Astrocyte (in vitro differentiated cells and primary cell): ENCODE measurements at regions not wholly inside any gene's neighbourhood (a gene's known extent, or its start where the extent isn't known, plus 50 kb on each side); places are given as distances from the start of the nearest gene placed in this dataset.
A peak's percentile ranks its signal among the peaks of the same experiment; 100 is the strongest.

ENCODE experiments used
- DNase-seq: peaks from one replicate; pipeline ENCODE4 v3.0.0-alpha.2; 2010; ENCODE audit warnings: low read depth
- FAIRE-seq: peaks from 2 replicates; lab custom pipeline; 2011; peaks lifted over from hg19 to GRCh38; lab: Jason Lieb, UNC
- H2AFZ ChIP-seq: 2 replicates; pipeline ENCODE4 v1.6.0; 2012; ENCODE audit warnings: low read depth, low read length, inconsistent platforms
- H3K27ac ChIP-seq: 2 replicates; pipeline ENCODE4 v1.5.1; 2011; ENCODE audit warnings: low read depth, low read length, inconsistent platforms
- H3K27me3 ChIP-seq: 2 replicates; pipeline ENCODE4 v1.6.0; 2011; ENCODE audit warnings: low read length, inconsistent platforms; ENCODE audit not compliant: insufficient read depth
- H3K36me3 ChIP-seq: 2 replicates; pipeline ENCODE4 v1.5.1; 2011; ENCODE audit warnings: low read length, inconsistent platforms; ENCODE audit not compliant: insufficient read depth
- H3K4me1 ChIP-seq: 2 replicates; pipeline ENCODE4 v1.5.1; 2011; ENCODE audit warnings: low read length, inconsistent platforms; ENCODE audit not compliant: insufficient read depth
- H3K4me2 ChIP-seq: 2 replicates; pipeline ENCODE4 v1.6.0; 2012; ENCODE audit warnings: low read length, inconsistent platforms
- H3K4me3 ChIP-seq: 2 replicates; pipeline ENCODE4 v1.5.1; 2011; ENCODE audit warnings: low read depth, mild to moderate bottlenecking, low read length, inconsistent platforms; ENCODE audit not compliant: insufficient read depth
- H3K79me2 ChIP-seq: 2 replicates; pipeline ENCODE4 v1.6.0; 2012; ENCODE audit warnings: mild to moderate bottlenecking, low read length, inconsistent platforms; ENCODE audit not compliant: insufficient read depth
- H3K9ac ChIP-seq: 2 replicates; pipeline ENCODE4 v1.6.0; 2012; ENCODE audit warnings: mild to moderate bottlenecking, low read length, inconsistent platforms
- H3K9me3 ChIP-seq: 2 replicates; pipeline ENCODE4 v1.5.1; 2012; ENCODE audit warnings: low read depth, mild to moderate bottlenecking, low read length, inconsistent platforms; ENCODE audit not compliant: insufficient read depth
- H4K20me1 ChIP-seq: 2 replicates; pipeline ENCODE4 v1.6.0; 2012; ENCODE audit warnings: low read length, inconsistent platforms; ENCODE audit not compliant: insufficient read depth
- H3K27ac Mint-ChIP-seq: one replicate; pipeline ENCODE4 v1.8.0; 2021; ENCODE audit warnings: mild to moderate bottlenecking, mixed read lengths; ENCODE audit not compliant: unreplicated experiment
- H3K27me3 Mint-ChIP-seq: one replicate; pipeline ENCODE4 v1.8.0; 2021; ENCODE audit warnings: low read depth, mixed read lengths; ENCODE audit not compliant: unreplicated experiment
- H3K36me3 Mint-ChIP-seq: one replicate; pipeline ENCODE4 v1.8.0; 2021; ENCODE audit warnings: low read depth, mixed read lengths; ENCODE audit not compliant: unreplicated experiment
- H3K4me1 Mint-ChIP-seq: one replicate; pipeline ENCODE4 v1.8.0; 2021; ENCODE audit warnings: low read depth, mixed read lengths; ENCODE audit not compliant: unreplicated experiment
- H3K4me3 Mint-ChIP-seq: one replicate; pipeline ENCODE4 v1.8.0; 2021; ENCODE audit warnings: mild to moderate bottlenecking, moderate library complexity, mixed read lengths; ENCODE audit not compliant: unreplicated experiment
- H3K9me3 Mint-ChIP-seq: one replicate; pipeline ENCODE4 v1.8.0; 2021; ENCODE audit warnings: mild to moderate bottlenecking, mixed read lengths; ENCODE audit not compliant: unreplicated experiment
- CTCF ChIP-seq: IDR thresholded peaks from 2 replicates; pipeline ENCODE4 v1.5.1; 2011; ENCODE audit warnings: low read depth, mild to moderate bottlenecking, inconsistent platforms, low read length, moderate library complexity; ENCODE audit not compliant: insufficient read depth
- EZH2 ChIP-seq: IDR thresholded peaks from 2 replicates; pipeline ENCODE4 v1.6.1; 2012; ENCODE audit warnings: mild to moderate bottlenecking, low read length, inconsistent platforms; ENCODE audit not compliant: insufficient read depth

GRCh38 chr2:40039549-40039948 is 260.5 kb upstream of the THUMPD2 start:
- Mint-ChIP-seq H3K9me3 (peaks cover under 1% of the 10 kb centered on the region), H3K4me3 (no peak overlapping the region), H3K27ac (no peak overlapping the region), H3K27me3 (no peaks in the 10 kb centered on the region), H3K4me1 (no peaks in the 10 kb centered on the region), H3K36me3 (no peaks in the 10 kb centered on the region)
- Histone ChIP-seq H3K36me3 (no peaks in the 10 kb centered on the region), H4K20me1 (no peaks in the 10 kb centered on the region), H3K9ac (no peak overlapping the region), H3K4me3 (no peak overlapping the region), H3K79me2 (no peaks in the 10 kb centered on the region), H3K4me2 (no peak overlapping the region), H3K27me3 (no peaks in the 10 kb centered on the region), H2AFZ (no peak overlapping the region), H3K27ac (no peak overlapping the region), H3K9me3 (peaks cover 4% of the 10 kb centered on the region), H3K4me1 (peaks cover 12% of the 10 kb centered on the region)
- FAIRE-seq: peak; percentile 84
- no peak for DNase-seq
- no peak for TF ChIP-seq EZH2
- TF ChIP-seq CTCF: no peak

- H2AFZ ChIP-seq: no peak overlapping the region
- H4K20me1 ChIP-seq: no peaks in the 10 kb centered on the region
- H3K36me3 ChIP-seq: no peaks in the 10 kb centered on the region
- no peak overlapping the region for H3K4me3 Mint-ChIP-seq
- no peak overlapping the region for H3K4me3 ChIP-seq
- H3K27ac ChIP-seq: no peak overlapping the region
- H3K9ac ChIP-seq: no peak overlapping the region
- FAIRE-seq: no peak
- no peak overlapping the region for H3K4me2 ChIP-seq
- no peak for DNase-seq
- H3K9me3 Mint-ChIP-seq: peaks cover 6% of the 10 kb centered on the region
- no peaks in the 10 kb centered on the region for H3K36me3 Mint-ChIP-seq
- peaks cover 2% of the 10 kb centered on the region for H3K4me1 Mint-ChIP-seq
- no peaks in the 10 kb centered on the region for H3K27me3 ChIP-seq
- H3K79me2 ChIP-seq: no peaks in the 10 kb centered on the region
- H3K27me3 Mint-ChIP-seq: no peaks in the 10 kb centered on the region
- peaks cover 8% of the 10 kb centered on the region for H3K9me3 ChIP-seq
- TF ChIP-seq CTCF (no peak), EZH2 (no peak)
- H3K4me1 ChIP-seq: peaks cover 15% of the 10 kb centered on the region
- H3K27ac Mint-ChIP-seq: no peak overlapping the region
Observed at GRCh38 chr2:40038646-40039045, 259.6 kb upstream of the THUMPD2 start.

GRCh38 chr2:40037303-40037702 is 258.2 kb upstream of the THUMPD2 start:
- Mint-ChIP-seq H3K27ac (no peak overlapping the region), H3K4me3 (no peak overlapping the region), H3K36me3 (no peaks in the 10 kb centered on the region), H3K9me3 (peaks cover 6% of the 10 kb centered on the region), H3K4me1 (peaks cover 15% of the 10 kb centered on the region), H3K27me3 (no peaks in the 10 kb centered on the region)
- no peak for TF ChIP-seq EZH2
- TF ChIP-seq CTCF: no peak
- no peak for DNase-seq
- H3K4me1 ChIP-seq: peaks cover 23% of the 10 kb centered on the region
- H4K20me1 ChIP-seq: no peaks in the 10 kb centered on the region
- H3K4me3 ChIP-seq: no peak overlapping the region
- H3K27ac ChIP-seq: no peak overlapping the region
- FAIRE-seq: no peak
- H2AFZ ChIP-seq: no peak overlapping the region
- H3K4me2 ChIP-seq: no peak overlapping the region
- H3K9ac ChIP-seq: no peak overlapping the region
- H3K36me3 ChIP-seq: no peaks in the 10 kb centered on the region
- H3K27me3 ChIP-seq: no peaks in the 10 kb centered on the region
- H3K9me3 ChIP-seq: peaks cover 8% of the 10 kb centered on the region
- H3K79me2 ChIP-seq: no peaks in the 10 kb centered on the region
